ENCODE measurements at regions not wholly inside any gene's neighbourhood (a gene's known extent, or its start where the extent isn't known, plus 50 kb on each side); places are given as distances from the start of the nearest gene placed in this dataset.

- Histone ChIP-seq H3K4me3 (no peak overlapping the region), H3K36me3 (no peaks in the 10 kb centered on the region), H3K27me3 (no peaks in the 10 kb centered on the region), H3K9me3 (peaks cover 0 to 22% (median 4%) of the 10 kb centered on the region in 4 donors), H3K4me1 (peaks cover 0 to 8% (median 0%) of the 10 kb centered on the region in 4 donors), H3K27ac (no peak overlapping the region)
- WGBS, 2 donors: 53 to 57% methylated on average over 7 of the region's 7 CpGs
- peak in 1 of 2 donors; percentile 13 for DNase-seq (ENCODE audit: low spot score in 2 of 2)
- no peak for TF ChIP-seq CTCF (IDR thresholded peaks at IDR 0.05)
These were observed 50.7 kb upstream of the PNMA8B start for GRCh38 chr19:46546194-46546896.

- Histone ChIP-seq H3K36me3 (no peaks in the 10 kb centered on the region), H3K4me1 (no peaks in the 10 kb centered on the region), H3K27ac (no peak overlapping the region), H3K4me3 (no peak overlapping the region), H3K9me3 (peaks cover 0 to 44% (median 6%) of the 10 kb centered on the region in 4 donors), H3K27me3 (no peaks in the 10 kb centered on the region)
- 76 to 96% methylated on average over 1 of the region's 1 CpG for WGBS, 2 donors
- DNase-seq (ENCODE audit: low spot score in 2 of 2): no peak
- TF ChIP-seq CTCF (IDR thresholded peaks at IDR 0.05): no peak
- no peak for TF ChIP-seq POLR2A (IDR thresholded peaks at IDR 0.05)
- no peak for TF ChIP-seq EP300 (IDR thresholded peaks at IDR 0.05)
These were observed 50.4 kb upstream of the CALM3 start for GRCh38 chr19:46550684-46551083.

GRCh38 chr19:46551164-46551563 lies 50.0 kb upstream of the CALM3 start:
- Histone ChIP-seq H3K27me3 (no peaks in the 10 kb centered on the region), H3K4me1 (no peaks in the 10 kb centered on the region), H3K27ac (no peak overlapping the region), H3K4me3 (no peak overlapping the region), H3K9me3 (peaks cover 0 to 49% (median 8%) of the 10 kb centered on the region in 4 donors), H3K36me3 (no peaks in the 10 kb centered on the region)
- no peak for DNase-seq (ENCODE audit: low spot score in 2 of 2)
- peak in 1 of 2 donors; percentile 13 for TF ChIP-seq EP300 (IDR thresholded peaks at IDR 0.05)
- no peak for TF ChIP-seq POLR2A (IDR thresholded peaks at IDR 0.05)
